WTC11 (cell line): ENCODE measurements at regions not wholly inside any gene's neighbourhood (a gene's known extent, or its start where the extent isn't known, plus 50 kb on each side); places are given as distances from the start of the nearest gene placed in this dataset.

ENCODE experiments used
- CBFB ChIP-seq: sonication (generic); formaldehyde crosslinking; IDR thresholded peaks from 2 replicates; pipeline ENCODE4 v1.8.1; 2022; ENCODE audit warnings: mild to moderate bottlenecking, low read depth, missing genetic modification reagents
- GTF2I ChIP-seq: fragments of 250-450 bp; sonication (Bioruptor Pico); conservative IDR thresholded peaks from 2 replicates; pipeline ENCODE4 v1.4.0; 2021; ENCODE audit warnings: mild to moderate bottlenecking
- KAT7 ChIP-seq: sonication (generic); formaldehyde crosslinking; IDR thresholded peaks from 2 replicates; pipeline ENCODE4 v1.8.1; 2023; ENCODE audit warnings: missing genetic modification reagents, mild to moderate bottlenecking, borderline replicate concordance
- MYBL2 ChIP-seq: sonication (generic); formaldehyde crosslinking; IDR thresholded peaks from 2 replicates; pipeline ENCODE4 v1.8.1; 2023; ENCODE audit warnings: mild to moderate bottlenecking, moderate library complexity, missing genetic modification reagents
- NFATC4 ChIP-seq: fragments of 250-450 bp; sonication (Bioruptor Pico); IDR thresholded peaks from 2 replicates; pipeline ENCODE4 v1.9.0; 2021; ENCODE audit warnings: mild to moderate bottlenecking
- NR1H2 ChIP-seq: sonication (generic); formaldehyde crosslinking; IDR thresholded peaks from 2 replicates; pipeline ENCODE4 v1.9.0; 2021; ENCODE audit warnings: mild to moderate bottlenecking, moderate library complexity, missing genetic modification reagents
- RELA ChIP-seq: sonication (generic); formaldehyde crosslinking; IDR thresholded peaks from 2 replicates; pipeline ENCODE4 v1.8.1; 2022; ENCODE audit warnings: missing genetic modification reagents, mild to moderate bottlenecking, borderline replicate concordance
- ZNF232 ChIP-seq: sonication (generic); formaldehyde crosslinking; IDR thresholded peaks from 2 replicates; pipeline ENCODE4 v1.8.0; 2022; ENCODE audit warnings: mild to moderate bottlenecking, missing genetic modification reagents
- TF ChIP-seq, protein P1 (sequence below): fragments of 250-450 bp; sonication (Bioruptor Pico); conservative IDR thresholded peaks from 2 replicates; pipeline ENCODE4 v1.9.0; 2021; ENCODE audit warnings: mild to moderate bottlenecking
- TF ChIP-seq, protein P2 (sequence below): fragments of 250-450 bp; sonication (Bioruptor Pico); IDR thresholded peaks from 2 replicates; pipeline ENCODE4 v1.9.0; 2021; ENCODE audit warnings: moderate library complexity, mild to moderate bottlenecking, inconsistent platforms, borderline replicate concordance
- TF ChIP-seq, protein P3 (sequence below): sonication (generic); formaldehyde crosslinking; IDR thresholded peaks from 2 replicates; pipeline ENCODE4 v1.8.0; 2022; ENCODE audit warnings: mild to moderate bottlenecking, missing genetic modification reagents
- TF ChIP-seq, protein P4 (sequence below): fragments of 250-450 bp; sonication (Bioruptor Pico); IDR thresholded peaks from 2 replicates; pipeline ENCODE4 v1.9.0; 2021; ENCODE audit warnings: mild to moderate bottlenecking
- TF ChIP-seq, protein P5 (sequence below): sonication (generic); formaldehyde crosslinking; IDR thresholded peaks from 2 replicates; pipeline ENCODE4 v1.8.1; 2023; ENCODE audit warnings: mild to moderate bottlenecking, missing genetic modification reagents
- TF ChIP-seq, protein P6 (sequence below): sonication (generic); formaldehyde crosslinking; IDR thresholded peaks from 2 replicates; pipeline ENCODE4 v1.8.1; 2022; ENCODE audit warnings: low read depth, mild to moderate bottlenecking, moderate library complexity, missing genetic modification reagents, borderline replicate concordance
- TF ChIP-seq, protein P7 (sequence below): sonication (generic); formaldehyde crosslinking; IDR thresholded peaks from 2 replicates; pipeline ENCODE4 v1.8.0; 2023; ENCODE audit warnings: mild to moderate bottlenecking, missing genetic modification reagents
- TF ChIP-seq, protein P8 (sequence below): sonication (generic); formaldehyde crosslinking; IDR thresholded peaks from 2 replicates; pipeline ENCODE4 v1.8.0; 2023; ENCODE audit warnings: missing genetic modification reagents

DNA sequence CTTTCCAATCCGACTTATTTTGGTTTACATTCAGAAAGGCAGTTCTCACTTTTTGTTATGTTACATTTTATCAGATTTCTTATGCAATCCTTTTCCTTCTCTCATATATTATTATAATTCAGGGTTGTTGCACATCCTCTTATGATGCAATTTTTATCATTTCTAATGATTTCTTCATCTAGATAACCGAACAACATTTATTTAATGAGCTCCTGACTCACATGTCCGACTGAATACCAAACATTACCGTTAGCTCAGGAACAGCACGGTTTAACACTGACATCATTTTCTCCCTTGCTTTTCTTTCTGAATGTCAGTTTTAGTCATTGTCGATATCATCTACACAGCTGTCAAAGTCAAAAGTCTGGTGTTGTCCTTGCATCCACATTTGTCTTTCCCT lies 199.2 kb downstream of the BCHE start (continued):
- TF ChIP-seq, protein P1, sequence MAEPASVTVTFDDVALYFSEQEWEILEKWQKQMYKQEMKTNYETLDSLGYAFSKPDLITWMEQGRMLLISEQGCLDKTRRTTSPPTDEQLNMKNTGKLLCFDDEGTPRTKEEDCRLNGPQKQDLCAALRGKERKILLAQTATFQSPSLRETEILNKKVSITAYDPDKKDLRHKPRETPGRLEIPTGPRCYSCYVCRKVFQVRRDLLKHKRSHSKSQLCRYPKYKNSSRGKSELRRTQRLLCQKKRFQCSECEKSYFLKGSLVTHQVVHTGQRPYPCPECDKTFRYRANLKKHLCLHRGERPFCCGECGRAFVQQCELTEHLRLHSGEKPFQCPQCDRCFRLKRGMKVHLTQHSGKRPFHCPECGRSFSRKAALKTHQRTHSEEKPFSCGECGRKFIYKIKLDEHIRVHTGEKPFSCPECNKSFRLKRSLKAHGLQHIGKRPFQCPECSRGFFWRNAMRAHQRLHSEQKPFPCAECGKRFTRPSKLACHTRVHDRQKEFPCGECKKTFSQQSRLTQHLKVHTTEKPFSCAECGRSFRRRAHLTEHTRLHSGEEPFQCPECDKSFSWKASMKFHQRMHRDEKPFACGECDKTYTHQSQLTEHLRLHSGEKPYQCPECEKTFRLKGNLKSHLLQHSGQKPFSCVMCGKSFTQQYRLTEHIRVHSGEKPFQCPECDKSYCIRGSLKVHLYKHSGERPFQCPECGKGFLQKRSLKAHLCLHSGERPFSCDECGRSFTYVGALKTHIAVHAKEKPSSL (CRISPR knock-in tag): no peak
- no peak for TF ChIP-seq RELA (CRISPR knock-in tag)
- TF ChIP-seq, protein P2, sequence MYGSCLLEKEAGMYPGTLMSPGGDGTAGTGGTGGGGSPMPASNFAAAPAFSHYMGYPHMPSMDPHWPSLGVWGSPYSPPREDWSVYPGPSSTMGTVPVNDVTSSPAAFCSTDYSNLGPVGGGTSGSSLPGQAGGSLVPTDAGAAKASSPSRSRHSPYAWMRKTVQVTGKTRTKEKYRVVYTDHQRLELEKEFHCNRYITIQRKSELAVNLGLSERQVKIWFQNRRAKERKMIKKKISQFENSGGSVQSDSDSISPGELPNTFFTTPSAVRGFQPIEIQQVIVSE (CRISPR knock-in tag): no peak
- TF ChIP-seq, protein P3, sequence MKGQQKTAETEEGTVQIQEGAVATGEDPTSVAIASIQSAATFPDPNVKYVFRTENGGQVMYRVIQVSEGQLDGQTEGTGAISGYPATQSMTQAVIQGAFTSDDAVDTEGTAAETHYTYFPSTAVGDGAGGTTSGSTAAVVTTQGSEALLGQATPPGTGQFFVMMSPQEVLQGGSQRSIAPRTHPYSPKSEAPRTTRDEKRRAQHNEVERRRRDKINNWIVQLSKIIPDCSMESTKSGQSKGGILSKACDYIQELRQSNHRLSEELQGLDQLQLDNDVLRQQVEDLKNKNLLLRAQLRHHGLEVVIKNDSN: no peak
- no peak for TF ChIP-seq KAT7
- no peak for TF ChIP-seq CBFB (CRISPR knock-in tag)
- TF ChIP-seq, protein P4, sequence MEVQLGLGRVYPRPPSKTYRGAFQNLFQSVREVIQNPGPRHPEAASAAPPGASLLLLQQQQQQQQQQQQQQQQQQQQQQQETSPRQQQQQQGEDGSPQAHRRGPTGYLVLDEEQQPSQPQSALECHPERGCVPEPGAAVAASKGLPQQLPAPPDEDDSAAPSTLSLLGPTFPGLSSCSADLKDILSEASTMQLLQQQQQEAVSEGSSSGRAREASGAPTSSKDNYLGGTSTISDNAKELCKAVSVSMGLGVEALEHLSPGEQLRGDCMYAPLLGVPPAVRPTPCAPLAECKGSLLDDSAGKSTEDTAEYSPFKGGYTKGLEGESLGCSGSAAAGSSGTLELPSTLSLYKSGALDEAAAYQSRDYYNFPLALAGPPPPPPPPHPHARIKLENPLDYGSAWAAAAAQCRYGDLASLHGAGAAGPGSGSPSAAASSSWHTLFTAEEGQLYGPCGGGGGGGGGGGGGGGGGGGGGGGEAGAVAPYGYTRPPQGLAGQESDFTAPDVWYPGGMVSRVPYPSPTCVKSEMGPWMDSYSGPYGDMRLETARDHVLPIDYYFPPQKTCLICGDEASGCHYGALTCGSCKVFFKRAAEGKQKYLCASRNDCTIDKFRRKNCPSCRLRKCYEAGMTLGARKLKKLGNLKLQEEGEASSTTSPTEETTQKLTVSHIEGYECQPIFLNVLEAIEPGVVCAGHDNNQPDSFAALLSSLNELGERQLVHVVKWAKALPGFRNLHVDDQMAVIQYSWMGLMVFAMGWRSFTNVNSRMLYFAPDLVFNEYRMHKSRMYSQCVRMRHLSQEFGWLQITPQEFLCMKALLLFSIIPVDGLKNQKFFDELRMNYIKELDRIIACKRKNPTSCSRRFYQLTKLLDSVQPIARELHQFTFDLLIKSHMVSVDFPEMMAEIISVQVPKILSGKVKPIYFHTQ (CRISPR knock-in tag): no peak
- TF ChIP-seq MYBL2 (CRISPR knock-in tag): no peak
- no peak for TF ChIP-seq GTF2I (CRISPR knock-in tag)
- TF ChIP-seq NFATC4: no peak
- TF ChIP-seq ZNF232 (CRISPR knock-in tag): no peak
- TF ChIP-seq, protein P5, sequence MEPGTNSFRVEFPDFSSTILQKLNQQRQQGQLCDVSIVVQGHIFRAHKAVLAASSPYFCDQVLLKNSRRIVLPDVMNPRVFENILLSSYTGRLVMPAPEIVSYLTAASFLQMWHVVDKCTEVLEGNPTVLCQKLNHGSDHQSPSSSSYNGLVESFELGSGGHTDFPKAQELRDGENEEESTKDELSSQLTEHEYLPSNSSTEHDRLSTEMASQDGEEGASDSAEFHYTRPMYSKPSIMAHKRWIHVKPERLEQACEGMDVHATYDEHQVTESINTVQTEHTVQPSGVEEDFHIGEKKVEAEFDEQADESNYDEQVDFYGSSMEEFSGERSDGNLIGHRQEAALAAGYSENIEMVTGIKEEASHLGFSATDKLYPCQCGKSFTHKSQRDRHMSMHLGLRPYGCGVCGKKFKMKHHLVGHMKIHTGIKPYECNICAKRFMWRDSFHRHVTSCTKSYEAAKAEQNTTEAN: no peak
- TF ChIP-seq, protein P6, sequence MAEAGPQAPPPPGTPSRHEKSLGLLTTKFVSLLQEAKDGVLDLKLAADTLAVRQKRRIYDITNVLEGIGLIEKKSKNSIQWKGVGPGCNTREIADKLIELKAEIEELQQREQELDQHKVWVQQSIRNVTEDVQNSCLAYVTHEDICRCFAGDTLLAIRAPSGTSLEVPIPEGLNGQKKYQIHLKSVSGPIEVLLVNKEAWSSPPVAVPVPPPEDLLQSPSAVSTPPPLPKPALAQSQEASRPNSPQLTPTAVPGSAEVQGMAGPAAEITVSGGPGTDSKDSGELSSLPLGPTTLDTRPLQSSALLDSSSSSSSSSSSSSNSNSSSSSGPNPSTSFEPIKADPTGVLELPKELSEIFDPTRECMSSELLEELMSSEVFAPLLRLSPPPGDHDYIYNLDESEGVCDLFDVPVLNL (CRISPR knock-in tag): no peak
- TF ChIP-seq, protein P7, sequence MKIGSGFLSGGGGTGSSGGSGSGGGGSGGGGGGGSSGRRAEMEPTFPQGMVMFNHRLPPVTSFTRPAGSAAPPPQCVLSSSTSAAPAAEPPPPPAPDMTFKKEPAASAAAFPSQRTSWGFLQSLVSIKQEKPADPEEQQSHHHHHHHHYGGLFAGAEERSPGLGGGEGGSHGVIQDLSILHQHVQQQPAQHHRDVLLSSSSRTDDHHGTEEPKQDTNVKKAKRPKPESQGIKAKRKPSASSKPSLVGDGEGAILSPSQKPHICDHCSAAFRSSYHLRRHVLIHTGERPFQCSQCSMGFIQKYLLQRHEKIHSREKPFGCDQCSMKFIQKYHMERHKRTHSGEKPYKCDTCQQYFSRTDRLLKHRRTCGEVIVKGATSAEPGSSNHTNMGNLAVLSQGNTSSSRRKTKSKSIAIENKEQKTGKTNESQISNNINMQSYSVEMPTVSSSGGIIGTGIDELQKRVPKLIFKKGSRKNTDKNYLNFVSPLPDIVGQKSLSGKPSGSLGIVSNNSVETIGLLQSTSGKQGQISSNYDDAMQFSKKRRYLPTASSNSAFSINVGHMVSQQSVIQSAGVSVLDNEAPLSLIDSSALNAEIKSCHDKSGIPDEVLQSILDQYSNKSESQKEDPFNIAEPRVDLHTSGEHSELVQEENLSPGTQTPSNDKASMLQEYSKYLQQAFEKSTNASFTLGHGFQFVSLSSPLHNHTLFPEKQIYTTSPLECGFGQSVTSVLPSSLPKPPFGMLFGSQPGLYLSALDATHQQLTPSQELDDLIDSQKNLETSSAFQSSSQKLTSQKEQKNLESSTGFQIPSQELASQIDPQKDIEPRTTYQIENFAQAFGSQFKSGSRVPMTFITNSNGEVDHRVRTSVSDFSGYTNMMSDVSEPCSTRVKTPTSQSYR (CRISPR knock-in tag): no peak
- TF ChIP-seq, protein P8, sequence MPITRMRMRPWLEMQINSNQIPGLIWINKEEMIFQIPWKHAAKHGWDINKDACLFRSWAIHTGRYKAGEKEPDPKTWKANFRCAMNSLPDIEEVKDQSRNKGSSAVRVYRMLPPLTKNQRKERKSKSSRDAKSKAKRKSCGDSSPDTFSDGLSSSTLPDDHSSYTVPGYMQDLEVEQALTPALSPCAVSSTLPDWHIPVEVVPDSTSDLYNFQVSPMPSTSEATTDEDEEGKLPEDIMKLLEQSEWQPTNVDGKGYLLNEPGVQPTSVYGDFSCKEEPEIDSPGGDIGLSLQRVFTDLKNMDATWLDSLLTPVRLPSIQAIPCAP (CRISPR knock-in tag): no peak
- no peak for TF ChIP-seq NR1H2
